PC-3 (cell line): ENCODE measurements at regions not wholly inside any gene's neighbourhood (a gene's known extent, or its start where the extent isn't known, plus 50 kb on each side); places are given as distances from the start of the nearest gene placed in this dataset.
A peak's percentile ranks its signal among the peaks of the same experiment; 100 is the strongest.

Experiments used
- ATAC-seq: fragments of 200-7000 bp; cut with Tn5 transposase; 2 replicates; pipeline ENCODE4 v1.9.1; 2020; ENCODE audit warnings: mild to moderate bottlenecking, moderate library complexity
- BruUV-seq: library from RNA; stranded (reverse); fragments of 400-500 nt; replicated peaks from 2 replicates; lab custom pipeline; 2021; lab: Mats Ljungman, UMichigan
- CTCF ChIA-PET: fragments of 300-600 bp; sonication (Branson Sonifier 250); formaldehyde crosslinking; loops from one replicate; lab custom pipeline; 2022; ENCODE audit warnings: antibody characterized with exemption; lab: Charles Lee
- POLR2A ChIA-PET: fragments of 300-600 bp; sonication (Branson Sonifier 250); formaldehyde crosslinking; loops from one replicate; lab custom pipeline; 2022; ENCODE audit warnings: antibody characterized with exemption; ENCODE audit not compliant: unreplicated experiment; lab: Charles Lee
- DNase-seq: peaks from one replicate; pipeline ENCODE4 v3.0.0-alpha.2; 2015
- H2AFZ ChIP-seq: fragments of 300-600 bp; sonication (generic); 2 replicates; pipeline ENCODE4 v1.6.0; 2016; ENCODE audit warnings: antibody characterized with exemption, low read length
- H3F3A ChIP-seq: fragments of 300-600 bp; sonication (generic); one replicate; pipeline ENCODE4 v1.6.0; 2017; ENCODE audit warnings: antibody characterized with exemption, low read length, control low read depth, mild to moderate bottlenecking; ENCODE audit not compliant: unreplicated experiment
- H3K27ac ChIP-seq: fragments of 300-600 bp; sonication (generic); 2 replicates; pipeline ENCODE4 v1.5.1; 2016; ENCODE audit warnings: mild to moderate bottlenecking, low read length
- H3K27me3 ChIP-seq: fragments of 300-600 bp; sonication (generic); 2 replicates; pipeline ENCODE4 v1.6.1; 2016; ENCODE audit warnings: low read length, mixed read lengths
- H3K36me3 ChIP-seq: fragments of 300-600 bp; sonication (generic); 2 replicates; pipeline ENCODE4 v1.6.1; 2016; ENCODE audit warnings: low read depth, mixed run types, low read length, mixed read lengths
- H3K4me1 ChIP-seq: fragments of 300-600 bp; sonication (generic); 2 replicates; pipeline ENCODE4 v1.5.1; 2016; ENCODE audit warnings: low read length; ENCODE audit not compliant: insufficient read depth
- H3K4me2 ChIP-seq: fragments of 300-600 bp; sonication (generic); 2 replicates; pipeline ENCODE4 v1.6.0; 2016; ENCODE audit warnings: low read length
- H3K4me3 ChIP-seq: fragments of 300-600 bp; sonication (generic); 2 replicates; pipeline ENCODE4 v1.5.1; 2016; ENCODE audit warnings: mild to moderate bottlenecking, low read length, mixed read lengths
- H3K79me2 ChIP-seq: fragments of 300-600 bp; sonication (generic); 2 replicates; pipeline ENCODE4 v1.6.1; 2017; ENCODE audit warnings: low read length, mixed read lengths
- H3K9ac ChIP-seq: fragments of 300-600 bp; sonication (generic); 2 replicates; pipeline ENCODE4 v1.6.0; 2016; ENCODE audit warnings: mild to moderate bottlenecking, low read length
- H3K9me2 ChIP-seq: fragments of 300-600 bp; sonication (generic); replicated peaks from 2 replicates; pipeline ENCODE4 v1.6.1; 2016; ENCODE audit warnings: mixed run types, low read length, mixed read lengths
- H3K9me3 ChIP-seq: fragments of 300-600 bp; sonication (generic); 2 replicates; pipeline ENCODE4 v1.6.1; 2016; ENCODE audit warnings: low read length, mixed read lengths
- H4K20me1 ChIP-seq: fragments of 300-600 bp; sonication (generic); 2 replicates; pipeline ENCODE4 v1.6.1; 2016; ENCODE audit warnings: low read length, mixed read lengths
- CTCF ChIP-seq: fragments of 300-600 bp; sonication (generic); conservative IDR thresholded peaks from 2 replicates; pipeline ENCODE4 v1.5.1; 2017; ENCODE audit warnings: antibody characterized with exemption, low read depth, mild to moderate bottlenecking, low read length
- EZH2 ChIP-seq: fragments of 300-600 bp; sonication (generic); IDR thresholded peaks from one replicate; pipeline ENCODE4 v1.6.1; 2017; ENCODE audit warnings: antibody characterized with exemption, mild to moderate bottlenecking, low read length; ENCODE audit not compliant: unreplicated experiment
- EZH2phosphoT487 ChIP-seq: fragments of 300-600 bp; sonication (generic); IDR thresholded peaks from 2 replicates; pipeline ENCODE4 v1.6.1; 2018; ENCODE audit warnings: mild to moderate bottlenecking, antibody characterized with exemption, low read length, borderline replicate concordance
- intact Hi-C: fragments of 100-400 bp; cut with micrococcal nuclease; formaldehyde crosslinking; loops from 2 replicates; pipeline ENCODE4 v1.9.0; 2023

GRCh38 chr1:229094476-229095311 is 176.2 kb upstream of the RAB4A start:
- Histone ChIP-seq H3K4me1 (peaks cover 21% of the 10 kb centered on the region), H3K9ac (no peak overlapping the region), H3K9me2 (no peaks in the 10 kb centered on the region), H3K36me3 (no peaks in the 10 kb centered on the region), H3K27ac (no peak overlapping the region), H3K9me3 (no peaks in the 10 kb centered on the region), H3K27me3 (peaks cover 23% of the 10 kb centered on the region), H3F3A (no peaks in the 10 kb centered on the region), H3K4me3 (no peak overlapping the region), H4K20me1 (no peaks in the 10 kb centered on the region), H3K79me2 (no peaks in the 10 kb centered on the region), H3K4me2 (no peak overlapping the region), H2AFZ (no peak overlapping the region)
- ChIA-PET CTCF (no interaction called here), POLR2A (no interaction called here)
- no peak for TF ChIP-seq EZH2phosphoT487
- no peak for TF ChIP-seq CTCF
- TF ChIP-seq EZH2: no peak
- DNase-seq (peak; percentile 16), ATAC-seq (no peak)
- intact Hi-C loops: no loop called here
- no TSS peak for BruUV-seq

DNA sequence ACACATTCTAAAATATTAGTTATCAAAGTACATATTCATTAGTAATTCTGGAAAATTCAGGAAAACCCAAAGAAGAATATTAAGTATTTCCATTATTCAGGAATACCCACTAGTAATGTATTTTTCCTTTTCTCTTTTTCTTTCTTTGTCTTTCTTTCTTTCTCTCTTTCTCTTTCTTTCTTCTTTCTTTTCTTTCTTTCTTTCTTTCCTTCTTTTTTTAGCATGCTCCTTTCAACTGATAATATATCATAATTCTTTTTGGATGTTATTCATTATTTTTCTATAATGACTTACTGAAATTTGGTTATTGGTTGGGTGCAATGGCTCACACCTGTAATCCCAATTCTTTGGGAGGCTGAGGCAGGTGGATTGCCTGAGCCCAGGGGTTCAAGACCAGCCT is 175.6 kb upstream of the RAB4A start:
- no peaks in the 10 kb centered on the region for H3K36me3 ChIP-seq
- no peaks in the 10 kb centered on the region for H3K79me2 ChIP-seq
- intact Hi-C loops: no loop called here
- BruUV-seq: no TSS peak
- H2AFZ ChIP-seq: no peak overlapping the region
- H3F3A ChIP-seq: no peaks in the 10 kb centered on the region
- H3K4me2 ChIP-seq: no peak overlapping the region
- H3K9ac ChIP-seq: no peak overlapping the region
- no peaks in the 10 kb centered on the region for H4K20me1 ChIP-seq
- no peak for ATAC-seq
- DNase-seq: no peak
- ChIA-PET CTCF (no interaction called here), POLR2A (no interaction called here)
- TF ChIP-seq EZH2phosphoT487 (no peak), EZH2 (no peak)
- no peaks in the 10 kb centered on the region for H3K9me2 ChIP-seq
- H3K27ac ChIP-seq: no peak overlapping the region
- H3K4me1 ChIP-seq: peaks cover 21% of the 10 kb centered on the region
- no peaks in the 10 kb centered on the region for H3K9me3 ChIP-seq
- peaks cover 25% of the 10 kb centered on the region for H3K27me3 ChIP-seq
- no peak overlapping the region for H3K4me3 ChIP-seq

- CTCF ChIA-PET: no interaction called here
- TF ChIP-seq EZH2phosphoT487 (no peak), EZH2 (no peak), CTCF (no peak)
- no peaks in the 10 kb centered on the region for H4K20me1 ChIP-seq
Observed at GRCh38 chr1:229097356-229097755, 173.6 kb upstream of the RAB4A start.

More at GRCh38 chr1:229097356-229097755, 173.6 kb upstream of the RAB4A start:
- H3K27me3 ChIP-seq: peaks cover 43% of the 10 kb centered on the region
- H3K9me2 ChIP-seq: no peaks in the 10 kb centered on the region
- peaks cover 21% of the 10 kb centered on the region for H3K4me1 ChIP-seq
- no peaks in the 10 kb centered on the region for H3K9me3 ChIP-seq
- DNase-seq (no peak), ATAC-seq (no peak)
- no peak overlapping the region for H3K27ac ChIP-seq
- no peak overlapping the region for H2AFZ ChIP-seq
- POLR2A ChIA-PET: no interaction called here
- intact Hi-C loops: no loop called here
- no peak overlapping the region for H3K9ac ChIP-seq
- H3F3A ChIP-seq: no peaks in the 10 kb centered on the region
- no peaks in the 10 kb centered on the region for H3K36me3 ChIP-seq
- no peak overlapping the region for H3K4me3 ChIP-seq
- no peaks in the 10 kb centered on the region for H3K79me2 ChIP-seq
- BruUV-seq: no TSS peak
- no peak overlapping the region for H3K4me2 ChIP-seq
